HEK293 (cell line): ENCODE measurements at regions not wholly inside any gene's neighbourhood (a gene's known extent, or its start where the extent isn't known, plus 50 kb on each side); places are given as distances from the start of the nearest gene placed in this dataset.

Experiments
- BCL11B ChIP-seq: fragments of 450-650 bp; formaldehyde crosslinking; IDR thresholded peaks from 2 replicates; pipeline ENCODE4 v1.5.1; 2016; ENCODE audit warnings: low read depth, missing biosample characterization, missing genetic modification characterization
- ZBTB21 ChIP-seq: fragments of 450-650 bp; formaldehyde crosslinking; IDR thresholded peaks from 2 replicates; pipeline ENCODE4 v1.5.1; 2017; ENCODE audit warnings: missing biosample characterization, missing genetic modification characterization
- ZNF19 ChIP-seq: fragments of 450-650 bp; formaldehyde crosslinking; IDR thresholded peaks from 2 replicates; pipeline ENCODE4; 2016; ENCODE audit warnings: missing biosample characterization, missing genetic modification characterization, low read depth
- ZNF24 ChIP-seq: fragments of 450-650 bp; formaldehyde crosslinking; IDR thresholded peaks from 2 replicates; pipeline ENCODE4 v1.5.1; 2016; ENCODE audit warnings: missing biosample characterization, missing genetic modification characterization
- ZNF423 ChIP-seq: fragments of 450-650 bp; formaldehyde crosslinking; IDR thresholded peaks from 2 replicates; pipeline ENCODE4 v1.5.1; 2016; ENCODE audit warnings: missing biosample characterization, missing genetic modification characterization
- ZNF837 ChIP-seq: fragments of 450-650 bp; formaldehyde crosslinking; IDR thresholded peaks from 2 replicates; pipeline ENCODE4 v1.5.1; 2016; ENCODE audit warnings: missing biosample characterization, missing genetic modification characterization
- ZNF843 ChIP-seq: fragments of 450-650 bp; formaldehyde crosslinking; IDR thresholded peaks from 2 replicates; pipeline ENCODE4 v1.5.1; 2016; ENCODE audit warnings: missing biosample characterization, missing genetic modification characterization
- TF ChIP-seq, protein P1 (sequence below): fragments of 450-650 bp; formaldehyde crosslinking; IDR thresholded peaks from 2 replicates; pipeline ENCODE4 v1.5.1; 2016; ENCODE audit warnings: missing biosample characterization, missing genetic modification characterization
- TF ChIP-seq, protein P2 (sequence below): fragments of 450-650 bp; formaldehyde crosslinking; IDR thresholded peaks from 2 replicates; pipeline ENCODE4 v1.5.1; 2016; ENCODE audit warnings: missing biosample characterization, missing genetic modification characterization
- TF ChIP-seq, protein P3 (sequence below): fragments of 450-650 bp; formaldehyde crosslinking; IDR thresholded peaks from 2 replicates; pipeline ENCODE4 v1.5.1; 2016; ENCODE audit warnings: missing biosample characterization, missing genetic modification characterization
- TF ChIP-seq, protein P4 (sequence below): fragments of 450-650 bp; formaldehyde crosslinking; IDR thresholded peaks from 2 replicates; pipeline ENCODE4 v1.5.1; 2016; ENCODE audit warnings: missing biosample characterization, missing genetic modification characterization
- TF ChIP-seq, protein P5 (sequence below): fragments of 450-650 bp; formaldehyde crosslinking; IDR thresholded peaks from 2 replicates; pipeline ENCODE4 v1.5.1; 2016; ENCODE audit warnings: missing biosample characterization, missing genetic modification characterization
- TF ChIP-seq, protein P6 (sequence below): sonication (generic); formaldehyde crosslinking; IDR thresholded peaks from 2 replicates; pipeline ENCODE4 v1.8.1; 2022; ENCODE audit warnings: mild to moderate bottlenecking, moderate library complexity, missing genetic modification reagents

DNA sequence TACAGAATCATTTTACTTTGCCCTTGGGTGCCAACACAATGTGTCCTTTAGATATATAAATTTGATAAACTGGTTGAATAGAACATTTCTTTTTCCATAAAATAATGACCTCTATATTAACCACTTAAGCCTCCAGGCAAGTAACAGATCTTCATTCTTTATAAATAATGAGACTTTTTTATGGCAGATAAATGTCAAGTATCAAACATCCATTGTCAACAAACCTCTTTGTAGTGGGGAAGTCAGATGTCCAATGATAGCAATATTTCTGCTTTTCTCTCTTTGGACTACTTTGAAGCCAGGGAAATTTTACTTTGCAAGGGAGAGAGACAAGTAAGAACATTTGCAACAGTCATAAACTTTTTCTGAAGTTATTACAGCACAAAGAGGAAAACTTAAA lies 841.2 kb downstream of the CDH8 start:
- TF ChIP-seq, protein P1, sequence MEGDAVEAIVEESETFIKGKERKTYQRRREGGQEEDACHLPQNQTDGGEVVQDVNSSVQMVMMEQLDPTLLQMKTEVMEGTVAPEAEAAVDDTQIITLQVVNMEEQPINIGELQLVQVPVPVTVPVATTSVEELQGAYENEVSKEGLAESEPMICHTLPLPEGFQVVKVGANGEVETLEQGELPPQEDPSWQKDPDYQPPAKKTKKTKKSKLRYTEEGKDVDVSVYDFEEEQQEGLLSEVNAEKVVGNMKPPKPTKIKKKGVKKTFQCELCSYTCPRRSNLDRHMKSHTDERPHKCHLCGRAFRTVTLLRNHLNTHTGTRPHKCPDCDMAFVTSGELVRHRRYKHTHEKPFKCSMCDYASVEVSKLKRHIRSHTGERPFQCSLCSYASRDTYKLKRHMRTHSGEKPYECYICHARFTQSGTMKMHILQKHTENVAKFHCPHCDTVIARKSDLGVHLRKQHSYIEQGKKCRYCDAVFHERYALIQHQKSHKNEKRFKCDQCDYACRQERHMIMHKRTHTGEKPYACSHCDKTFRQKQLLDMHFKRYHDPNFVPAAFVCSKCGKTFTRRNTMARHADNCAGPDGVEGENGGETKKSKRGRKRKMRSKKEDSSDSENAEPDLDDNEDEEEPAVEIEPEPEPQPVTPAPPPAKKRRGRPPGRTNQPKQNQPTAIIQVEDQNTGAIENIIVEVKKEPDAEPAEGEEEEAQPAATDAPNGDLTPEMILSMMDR: no peak
- TF ChIP-seq, protein P2, sequence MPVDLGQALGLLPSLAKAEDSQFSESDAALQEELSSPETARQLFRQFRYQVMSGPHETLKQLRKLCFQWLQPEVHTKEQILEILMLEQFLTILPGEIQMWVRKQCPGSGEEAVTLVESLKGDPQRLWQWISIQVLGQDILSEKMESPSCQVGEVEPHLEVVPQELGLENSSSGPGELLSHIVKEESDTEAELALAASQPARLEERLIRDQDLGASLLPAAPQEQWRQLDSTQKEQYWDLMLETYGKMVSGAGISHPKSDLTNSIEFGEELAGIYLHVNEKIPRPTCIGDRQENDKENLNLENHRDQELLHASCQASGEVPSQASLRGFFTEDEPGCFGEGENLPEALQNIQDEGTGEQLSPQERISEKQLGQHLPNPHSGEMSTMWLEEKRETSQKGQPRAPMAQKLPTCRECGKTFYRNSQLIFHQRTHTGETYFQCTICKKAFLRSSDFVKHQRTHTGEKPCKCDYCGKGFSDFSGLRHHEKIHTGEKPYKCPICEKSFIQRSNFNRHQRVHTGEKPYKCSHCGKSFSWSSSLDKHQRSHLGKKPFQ (tag by site-specific recombination): no peak
- no peak for TF ChIP-seq ZBTB21
- TF ChIP-seq, protein P3, sequence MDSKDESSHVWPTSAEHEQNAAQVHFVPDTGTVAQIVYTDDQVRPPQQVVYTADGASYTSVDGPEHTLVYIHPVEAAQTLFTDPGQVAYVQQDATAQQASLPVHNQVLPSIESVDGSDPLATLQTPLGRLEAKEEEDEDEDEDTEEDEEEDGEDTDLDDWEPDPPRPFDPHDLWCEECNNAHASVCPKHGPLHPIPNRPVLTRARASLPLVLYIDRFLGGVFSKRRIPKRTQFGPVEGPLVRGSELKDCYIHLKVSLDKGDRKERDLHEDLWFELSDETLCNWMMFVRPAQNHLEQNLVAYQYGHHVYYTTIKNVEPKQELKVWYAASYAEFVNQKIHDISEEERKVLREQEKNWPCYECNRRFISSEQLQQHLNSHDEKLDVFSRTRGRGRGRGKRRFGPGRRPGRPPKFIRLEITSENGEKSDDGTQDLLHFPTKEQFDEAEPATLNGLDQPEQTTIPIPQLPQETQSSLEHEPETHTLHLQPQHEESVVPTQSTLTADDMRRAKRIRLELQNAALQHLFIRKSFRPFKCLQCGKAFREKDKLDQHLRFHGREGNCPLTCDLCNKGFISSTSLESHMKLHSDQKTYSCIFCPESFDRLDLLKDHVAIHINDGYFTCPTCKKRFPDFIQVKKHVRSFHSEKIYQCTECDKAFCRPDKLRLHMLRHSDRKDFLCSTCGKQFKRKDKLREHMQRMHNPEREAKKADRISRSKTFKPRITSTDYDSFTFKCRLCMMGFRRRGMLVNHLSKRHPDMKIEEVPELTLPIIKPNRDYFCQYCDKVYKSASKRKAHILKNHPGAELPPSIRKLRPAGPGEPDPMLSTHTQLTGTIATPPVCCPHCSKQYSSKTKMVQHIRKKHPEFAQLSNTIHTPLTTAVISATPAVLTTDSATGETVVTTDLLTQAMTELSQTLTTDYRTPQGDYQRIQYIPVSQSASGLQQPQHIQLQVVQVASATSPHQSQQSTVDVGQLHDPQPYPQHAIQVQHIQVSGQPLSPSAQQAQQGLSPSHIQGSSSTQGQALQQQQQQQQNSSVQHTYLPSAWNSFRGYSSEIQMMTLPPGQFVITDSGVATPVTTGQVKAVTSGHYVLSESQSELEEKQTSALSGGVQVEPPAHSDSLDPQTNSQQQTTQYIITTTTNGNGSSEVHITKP: no peak
- TF ChIP-seq ZNF19: no peak
- TF ChIP-seq, protein P4, sequence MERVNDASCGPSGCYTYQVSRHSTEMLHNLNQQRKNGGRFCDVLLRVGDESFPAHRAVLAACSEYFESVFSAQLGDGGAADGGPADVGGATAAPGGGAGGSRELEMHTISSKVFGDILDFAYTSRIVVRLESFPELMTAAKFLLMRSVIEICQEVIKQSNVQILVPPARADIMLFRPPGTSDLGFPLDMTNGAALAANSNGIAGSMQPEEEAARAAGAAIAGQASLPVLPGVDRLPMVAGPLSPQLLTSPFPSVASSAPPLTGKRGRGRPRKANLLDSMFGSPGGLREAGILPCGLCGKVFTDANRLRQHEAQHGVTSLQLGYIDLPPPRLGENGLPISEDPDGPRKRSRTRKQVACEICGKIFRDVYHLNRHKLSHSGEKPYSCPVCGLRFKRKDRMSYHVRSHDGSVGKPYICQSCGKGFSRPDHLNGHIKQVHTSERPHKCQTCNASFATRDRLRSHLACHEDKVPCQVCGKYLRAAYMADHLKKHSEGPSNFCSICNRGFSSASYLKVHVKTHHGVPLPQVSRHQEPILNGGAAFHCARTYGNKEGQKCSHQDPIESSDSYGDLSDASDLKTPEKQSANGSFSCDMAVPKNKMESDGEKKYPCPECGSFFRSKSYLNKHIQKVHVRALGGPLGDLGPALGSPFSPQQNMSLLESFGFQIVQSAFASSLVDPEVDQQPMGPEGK: no peak
- TF ChIP-seq ZNF837 (tag by site-specific recombination): no peak
- TF ChIP-seq, protein P5, sequence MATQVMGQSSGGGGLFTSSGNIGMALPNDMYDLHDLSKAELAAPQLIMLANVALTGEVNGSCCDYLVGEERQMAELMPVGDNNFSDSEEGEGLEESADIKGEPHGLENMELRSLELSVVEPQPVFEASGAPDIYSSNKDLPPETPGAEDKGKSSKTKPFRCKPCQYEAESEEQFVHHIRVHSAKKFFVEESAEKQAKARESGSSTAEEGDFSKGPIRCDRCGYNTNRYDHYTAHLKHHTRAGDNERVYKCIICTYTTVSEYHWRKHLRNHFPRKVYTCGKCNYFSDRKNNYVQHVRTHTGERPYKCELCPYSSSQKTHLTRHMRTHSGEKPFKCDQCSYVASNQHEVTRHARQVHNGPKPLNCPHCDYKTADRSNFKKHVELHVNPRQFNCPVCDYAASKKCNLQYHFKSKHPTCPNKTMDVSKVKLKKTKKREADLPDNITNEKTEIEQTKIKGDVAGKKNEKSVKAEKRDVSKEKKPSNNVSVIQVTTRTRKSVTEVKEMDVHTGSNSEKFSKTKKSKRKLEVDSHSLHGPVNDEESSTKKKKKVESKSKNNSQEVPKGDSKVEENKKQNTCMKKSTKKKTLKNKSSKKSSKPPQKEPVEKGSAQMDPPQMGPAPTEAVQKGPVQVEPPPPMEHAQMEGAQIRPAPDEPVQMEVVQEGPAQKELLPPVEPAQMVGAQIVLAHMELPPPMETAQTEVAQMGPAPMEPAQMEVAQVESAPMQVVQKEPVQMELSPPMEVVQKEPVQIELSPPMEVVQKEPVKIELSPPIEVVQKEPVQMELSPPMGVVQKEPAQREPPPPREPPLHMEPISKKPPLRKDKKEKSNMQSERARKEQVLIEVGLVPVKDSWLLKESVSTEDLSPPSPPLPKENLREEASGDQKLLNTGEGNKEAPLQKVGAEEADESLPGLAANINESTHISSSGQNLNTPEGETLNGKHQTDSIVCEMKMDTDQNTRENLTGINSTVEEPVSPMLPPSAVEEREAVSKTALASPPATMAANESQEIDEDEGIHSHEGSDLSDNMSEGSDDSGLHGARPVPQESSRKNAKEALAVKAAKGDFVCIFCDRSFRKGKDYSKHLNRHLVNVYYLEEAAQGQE (tag by site-specific recombination): no peak
- TF ChIP-seq, protein P6, sequence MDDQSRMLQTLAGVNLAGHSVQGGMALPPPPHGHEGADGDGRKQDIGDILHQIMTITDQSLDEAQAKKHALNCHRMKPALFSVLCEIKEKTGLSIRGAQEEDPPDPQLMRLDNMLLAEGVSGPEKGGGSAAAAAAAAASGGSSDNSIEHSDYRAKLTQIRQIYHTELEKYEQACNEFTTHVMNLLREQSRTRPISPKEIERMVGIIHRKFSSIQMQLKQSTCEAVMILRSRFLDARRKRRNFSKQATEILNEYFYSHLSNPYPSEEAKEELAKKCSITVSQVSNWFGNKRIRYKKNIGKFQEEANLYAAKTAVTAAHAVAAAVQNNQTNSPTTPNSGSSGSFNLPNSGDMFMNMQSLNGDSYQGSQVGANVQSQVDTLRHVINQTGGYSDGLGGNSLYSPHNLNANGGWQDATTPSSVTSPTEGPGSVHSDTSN (CRISPR knock-in tag): no peak
- no peak for TF ChIP-seq ZNF843 (tag by site-specific recombination)
- no peak for TF ChIP-seq BCL11B (tag by site-specific recombination)
- no peak for TF ChIP-seq ZNF423 (tag by site-specific recombination)
- no peak for TF ChIP-seq ZNF24 (tag by site-specific recombination)
